ENCODE measurements at regions not wholly inside any gene's neighbourhood (a gene's known extent, or its start where the extent isn't known, plus 50 kb on each side); places are given as distances from the start of the nearest gene placed in this dataset.

DNA sequence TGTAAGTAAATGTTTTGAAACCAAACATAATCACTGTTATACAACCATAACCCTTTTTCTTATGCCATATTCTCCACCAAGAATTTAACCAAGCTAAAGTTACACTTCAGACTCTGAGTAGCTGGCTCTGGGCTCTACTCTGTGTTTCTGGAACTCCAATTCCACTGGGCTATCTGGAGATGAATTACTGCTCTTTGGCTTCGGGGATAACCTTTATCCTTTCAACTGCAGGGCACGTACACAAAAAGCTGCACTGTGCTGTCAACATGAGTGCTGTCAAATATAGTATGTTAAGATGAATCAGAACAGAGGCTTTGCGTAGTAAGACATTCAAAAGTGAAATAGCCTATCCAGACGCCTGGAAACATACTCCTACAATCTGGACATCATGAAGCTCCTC, 500.6 kb downstream of the LTN1 start:
- no peak for DNase-seq (ENCODE audit: low read depth)
- TF ChIP-seq, protein P1, sequence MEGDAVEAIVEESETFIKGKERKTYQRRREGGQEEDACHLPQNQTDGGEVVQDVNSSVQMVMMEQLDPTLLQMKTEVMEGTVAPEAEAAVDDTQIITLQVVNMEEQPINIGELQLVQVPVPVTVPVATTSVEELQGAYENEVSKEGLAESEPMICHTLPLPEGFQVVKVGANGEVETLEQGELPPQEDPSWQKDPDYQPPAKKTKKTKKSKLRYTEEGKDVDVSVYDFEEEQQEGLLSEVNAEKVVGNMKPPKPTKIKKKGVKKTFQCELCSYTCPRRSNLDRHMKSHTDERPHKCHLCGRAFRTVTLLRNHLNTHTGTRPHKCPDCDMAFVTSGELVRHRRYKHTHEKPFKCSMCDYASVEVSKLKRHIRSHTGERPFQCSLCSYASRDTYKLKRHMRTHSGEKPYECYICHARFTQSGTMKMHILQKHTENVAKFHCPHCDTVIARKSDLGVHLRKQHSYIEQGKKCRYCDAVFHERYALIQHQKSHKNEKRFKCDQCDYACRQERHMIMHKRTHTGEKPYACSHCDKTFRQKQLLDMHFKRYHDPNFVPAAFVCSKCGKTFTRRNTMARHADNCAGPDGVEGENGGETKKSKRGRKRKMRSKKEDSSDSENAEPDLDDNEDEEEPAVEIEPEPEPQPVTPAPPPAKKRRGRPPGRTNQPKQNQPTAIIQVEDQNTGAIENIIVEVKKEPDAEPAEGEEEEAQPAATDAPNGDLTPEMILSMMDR (IDR thresholded peaks at IDR 0.05; ENCODE audit: insufficient read depth, low read depth, low read length, missing control alignments) = no peak
- H3K4me3 ChIP-seq (ENCODE audit: low read length) = no peak overlapping the region

DNA sequence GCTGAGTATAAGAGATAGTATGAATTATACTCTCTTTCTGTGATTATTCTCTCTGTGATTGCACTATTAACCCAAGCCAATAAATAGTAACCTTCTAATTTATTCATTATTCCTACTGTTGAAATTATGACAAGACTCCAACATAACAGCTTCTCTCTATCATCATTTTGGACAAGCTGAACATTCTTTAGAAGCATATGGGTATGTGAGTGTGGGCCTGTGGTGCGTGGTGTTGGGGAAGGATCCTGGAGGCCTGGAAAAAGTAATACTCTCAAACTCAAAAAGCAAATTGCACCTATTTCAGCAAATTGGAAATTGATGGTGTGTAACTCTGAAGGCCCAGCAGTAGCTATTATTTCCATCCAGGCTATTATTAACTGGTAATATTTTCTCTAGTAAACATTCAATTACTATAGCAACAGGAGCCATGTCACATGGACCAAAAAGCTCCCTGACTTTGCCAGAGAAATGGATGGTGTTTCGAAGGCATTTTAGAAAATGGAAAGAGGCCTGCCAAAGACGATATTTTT, 502.8 kb downstream of the LTN1 start:
- no peak overlapping the region for H3K4me3 ChIP-seq (ENCODE audit: low read length)
- DNase-seq (ENCODE audit: low read depth) = no peak
- TF ChIP-seq, protein P1 (IDR thresholded peaks at IDR 0.05; ENCODE audit: insufficient read depth, low read depth, low read length, missing control alignments) = no peak

DNA sequence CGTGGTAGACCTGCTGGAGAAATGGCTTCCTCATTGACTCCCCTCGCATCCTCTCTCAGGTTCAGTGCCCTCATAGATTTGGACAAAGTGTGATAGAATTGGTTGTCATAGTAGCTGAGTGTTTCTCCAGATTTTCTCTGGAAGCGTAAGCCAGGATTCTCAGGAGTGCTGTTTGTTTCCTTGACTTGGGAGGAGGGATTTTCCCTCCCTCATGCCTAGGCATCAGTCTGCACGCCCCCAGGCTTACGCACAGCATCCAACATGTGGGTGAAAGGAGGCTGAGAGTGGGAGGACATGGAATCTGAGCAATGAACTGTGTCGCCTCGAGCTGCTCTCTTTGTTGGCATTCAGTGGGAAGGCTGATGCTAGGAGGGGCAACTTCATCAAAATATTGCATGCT, 503.5 kb downstream of the LTN1 start:
- DNase-seq (ENCODE audit: low read depth) = no peak
- no peak overlapping the region for H3K4me3 ChIP-seq (ENCODE audit: low read length)
- TF ChIP-seq, protein P1 (IDR thresholded peaks at IDR 0.05; ENCODE audit: insufficient read depth, low read depth, low read length, missing control alignments) = no peak

DNA sequence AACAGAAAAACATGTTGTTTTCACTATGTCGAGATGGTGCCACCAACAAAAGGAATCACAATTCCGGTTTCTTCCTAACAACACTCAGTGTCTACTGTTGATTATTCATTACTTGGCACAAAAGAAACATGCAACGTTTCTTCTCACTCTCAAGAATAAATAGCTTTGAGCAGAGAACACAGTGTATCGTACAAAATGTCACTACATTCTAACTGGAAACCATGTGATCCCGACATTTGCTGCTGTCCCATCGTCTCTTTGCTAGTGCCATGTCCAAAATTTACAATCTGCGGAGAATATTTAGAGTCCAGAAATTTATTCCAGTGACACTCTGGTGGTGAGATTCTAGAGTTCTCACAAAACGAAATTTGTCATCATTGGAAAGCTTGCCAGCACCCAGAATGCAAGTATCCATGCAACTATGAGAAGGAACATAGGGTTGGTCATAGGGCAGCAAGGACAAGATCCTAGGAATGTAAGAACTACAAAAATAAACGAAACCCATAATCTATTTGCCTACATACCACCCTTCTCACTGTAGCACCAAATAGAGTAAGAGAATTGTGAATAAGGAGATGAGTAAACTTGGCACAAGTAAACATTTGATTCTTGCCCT, 505.1 kb downstream of the LTN1 start:
- no peak overlapping the region for H3K4me3 ChIP-seq (ENCODE audit: low read length)
- TF ChIP-seq, protein P1 (IDR thresholded peaks at IDR 0.05; ENCODE audit: insufficient read depth, low read depth, low read length, missing control alignments) = no peak
- no peak for DNase-seq (ENCODE audit: low read depth)

DNA sequence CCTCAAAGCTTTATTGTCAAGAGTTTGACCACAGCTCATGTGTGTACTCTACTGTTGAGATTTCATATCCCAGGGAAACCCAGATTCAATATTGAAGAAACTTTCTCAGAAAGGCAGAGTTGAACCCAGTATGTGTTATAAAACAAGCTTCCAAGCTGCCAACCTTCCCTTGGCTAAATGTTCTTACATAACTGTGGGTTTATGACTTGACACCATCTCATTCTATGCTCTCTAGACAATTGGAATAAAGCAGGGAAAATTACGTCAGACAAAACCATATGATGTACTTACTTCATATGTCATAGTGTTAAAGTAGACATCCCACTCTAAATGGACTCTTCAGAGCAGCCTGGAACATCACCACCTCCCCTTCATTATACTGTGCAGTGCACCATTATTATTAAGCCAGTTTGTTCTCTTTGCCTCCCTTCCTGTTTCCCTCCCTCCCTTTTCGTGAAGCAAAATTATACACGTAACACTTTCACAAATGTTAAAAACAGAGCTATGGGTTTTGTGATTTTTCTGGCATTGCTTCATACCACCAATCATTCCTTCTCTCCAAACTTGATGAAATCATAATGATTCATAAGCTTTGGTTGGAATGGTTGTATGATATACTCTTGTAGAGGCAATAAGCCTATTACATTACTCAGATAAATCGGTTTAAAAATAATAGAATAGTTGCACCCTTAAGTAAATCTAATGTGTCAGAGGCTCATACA, 507.2 kb downstream of the LTN1 start:
- DNase-seq (ENCODE audit: low read depth) = peak; percentile 51
- TF ChIP-seq, protein P1 (IDR thresholded peaks at IDR 0.05; ENCODE audit: insufficient read depth, low read depth, low read length, missing control alignments) = no peak

DNA sequence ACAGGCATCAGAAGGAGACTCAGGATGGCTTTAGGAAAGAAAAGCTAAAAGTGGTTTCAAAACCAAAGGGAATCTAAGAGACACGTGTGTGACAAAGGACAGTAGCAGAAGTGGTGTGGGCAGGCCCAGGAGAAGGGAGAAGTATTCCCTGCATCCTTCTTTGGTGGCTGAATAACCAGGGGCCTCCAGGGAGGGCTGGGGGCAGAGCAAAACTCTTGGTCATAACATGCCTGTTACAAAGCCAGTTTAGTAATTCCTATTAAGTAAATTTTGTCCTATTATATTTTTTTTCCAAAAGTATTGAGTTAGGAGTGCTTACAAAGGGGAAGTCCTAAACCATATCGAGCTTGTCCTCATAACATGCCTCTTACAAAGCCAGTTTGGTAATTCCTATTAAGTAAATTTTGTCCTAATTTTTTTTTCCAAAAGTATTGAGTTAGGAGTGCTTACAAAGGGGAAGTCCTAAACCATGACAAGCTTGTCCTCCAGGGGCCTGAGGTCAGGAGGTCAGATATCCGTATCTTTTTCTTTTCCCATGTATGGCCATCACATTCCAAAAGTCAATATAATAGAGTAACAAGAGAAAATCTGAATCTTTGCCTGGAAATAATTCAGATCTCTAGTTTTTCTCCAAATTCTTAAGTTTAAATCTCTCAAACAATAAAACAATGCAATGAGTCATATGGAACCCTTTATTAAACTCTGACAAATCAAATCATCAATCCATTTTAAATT, 509.2 kb downstream of the LTN1 start:
- H3K4me3 ChIP-seq (ENCODE audit: low read length) = no peak overlapping the region
- TF ChIP-seq, protein P1 (IDR thresholded peaks at IDR 0.05; ENCODE audit: insufficient read depth, low read depth, low read length, missing control alignments) = no peak
- no peak for DNase-seq (ENCODE audit: low read depth)

More for the DNA sequence above, 507.2 kb downstream of the LTN1 start:
- no peak overlapping the region for H3K4me3 ChIP-seq (ENCODE audit: low read length)
